GM18505 (cell line): ENCODE measurements at regions not wholly inside any gene's neighbourhood (a gene's known extent, or its start where the extent isn't known, plus 50 kb on each side); places are given as distances from the start of the nearest gene placed in this dataset.

Experiments used
- ATAC-seq: cut with Tn5 transposase; IDR thresholded peaks from one replicate; pipeline ENCODE4 v1.9.1; 2021; ENCODE audit not compliant: unreplicated experiment
- POLR2A ChIP-seq: IDR thresholded peaks from 4 replicates; pipeline ENCODE4 v1.6.1; 2011; ENCODE audit warnings: borderline replicate concordance; ENCODE audit not compliant: insufficient read depth, insufficient read length; ENCODE audit errors: extremely low read depth

GRCh38 chr4:24657768-24658617 lies 73.6 kb upstream of the DHX15 start:
- TF ChIP-seq POLR2A: no peak
- ATAC-seq: peak; percentile 97

- no peak for TF ChIP-seq POLR2A
- ATAC-seq: no peak
Observed at GRCh38 chr4:24659241-24659961, 75.0 kb upstream of the DHX15 start.

- TF ChIP-seq POLR2A: no peak
- no peak for ATAC-seq
Observed at GRCh38 chr4:24662056-24662455, 77.7 kb upstream of the DHX15 start.

- no peak for TF ChIP-seq POLR2A
- ATAC-seq: no peak
Observed at GRCh38 chr4:24662542-24662941, 78.2 kb upstream of the DHX15 start.

GRCh38 chr4:24664956-24665355 lies 80.6 kb upstream of the DHX15 start:
- no peak for TF ChIP-seq POLR2A
- ATAC-seq: no peak

- TF ChIP-seq POLR2A: no peak
- no peak for ATAC-seq
Observed at GRCh38 chr4:24666316-24666715, 82.0 kb upstream of the DHX15 start.

GRCh38 chr4:24666816-24667477 lies 82.6 kb upstream of the DHX15 start:
- no peak for ATAC-seq
- TF ChIP-seq POLR2A: no peak

- no peak for ATAC-seq
- TF ChIP-seq POLR2A: no peak
Observed at GRCh38 chr4:24668956-24669355, 84.6 kb upstream of the DHX15 start.

- ATAC-seq: no peak
- no peak for TF ChIP-seq POLR2A
Observed at GRCh38 chr4:24669751-24670150, 85.4 kb upstream of the DHX15 start.

- TF ChIP-seq POLR2A: no peak
- no peak for ATAC-seq
Observed at GRCh38 chr4:24671849-24672248, 87.5 kb upstream of the DHX15 start.

- no peak for ATAC-seq
- no peak for TF ChIP-seq POLR2A
Observed at GRCh38 chr4:24672880-24673279, 88.5 kb upstream of the DHX15 start.

- ATAC-seq: no peak
- no peak for TF ChIP-seq POLR2A
Observed at GRCh38 chr4:24674279-24674678, 89.9 kb upstream of the DHX15 start.

- no peak for TF ChIP-seq POLR2A
- ATAC-seq: no peak
Observed at GRCh38 chr4:24675721-24676389, 91.5 kb upstream of the DHX15 start.
